H1 (cell line): ENCODE measurements at regions not wholly inside any gene's neighbourhood (a gene's known extent, or its start where the extent isn't known, plus 50 kb on each side); places are given as distances from the start of the nearest gene placed in this dataset.

Experiments
- CTCF ChIA-PET: fragments of 300-600 bp; sonication (Branson Sonifier 250); formaldehyde crosslinking; loops from one replicate; lab custom pipeline; 2021; ENCODE audit not compliant: partially characterized antibody; lab: Charles Lee
- POLR2A ChIA-PET: fragments of 300-600 bp; sonication (Branson Sonifier 250); formaldehyde crosslinking; loops from one replicate; lab custom pipeline; 2021; ENCODE audit warnings: inconsistent platforms; ENCODE audit not compliant: partially characterized antibody; lab: Charles Lee
- DNase-seq, 2 experiments: peaks; one replicate each; pipeline versions ENCODE4 v3.0.0 to v3.0.0-alpha.2; 2010 to 2022; ENCODE audit warnings: low spot score in 2 of 2, low read depth in 1 of 2, mixed read lengths in 1 of 2
- FAIRE-seq: peaks from 2 replicates; lab custom pipeline; 2011; peaks lifted over from hg19 to GRCh38; lab: Jason Lieb, UNC
- H2AFZ ChIP-seq: 2 replicates; pipeline ENCODE4 v1.8.1; 2012; ENCODE audit warnings: low read length, inconsistent platforms
- H2AK5ac ChIP-seq: 2 replicates; pipeline ENCODE4 v1.6.1; 2013; ENCODE audit warnings: low read depth, low read length
- H2BK120ac ChIP-seq: replicated peaks from 2 replicates; pipeline ENCODE3; 2013; ENCODE audit warnings: low read depth, low read length, inconsistent platforms
- H2BK12ac ChIP-seq: 2 replicates; pipeline ENCODE4 v1.6.1; 2013; ENCODE audit warnings: low read depth, low read length
- H2BK15ac ChIP-seq: 2 replicates; pipeline ENCODE4 v1.6.1; 2013; ENCODE audit warnings: low read length
- H2BK20ac ChIP-seq: 2 replicates; pipeline ENCODE4 v1.6.1; 2013; ENCODE audit warnings: low read length
- H2BK5ac ChIP-seq: 2 replicates; pipeline ENCODE4 v1.6.1; 2013; ENCODE audit warnings: low read depth, low read length
- H3K14ac ChIP-seq: 2 replicates; pipeline ENCODE4 v1.6.1; 2013; ENCODE audit warnings: inconsistent platforms; ENCODE audit not compliant: insufficient read length
- H3K18ac ChIP-seq: 2 replicates; pipeline ENCODE4 v1.6.1; 2013; ENCODE audit warnings: low read length; ENCODE audit errors: extremely low read depth
- H3K23ac ChIP-seq: 2 replicates; pipeline ENCODE4 v1.6.1; 2013; ENCODE audit warnings: inconsistent platforms; ENCODE audit not compliant: insufficient read length
- H3K23me2 ChIP-seq: 2 replicates; pipeline ENCODE4 v1.6.1; 2013; ENCODE audit warnings: low read depth, low read length
- H3K27ac ChIP-seq: 2 replicates; pipeline ENCODE4 v1.6.1; 2011; ENCODE audit warnings: low read depth, low read length, inconsistent platforms
- H3K27me3 ChIP-seq, 4 experiments: replicated peaks in 1 of 4; 1 replicate in 1 of 4; 2 replicates in 3 of 4; pipeline versions ENCODE4 v1.6.1 to v1.8.1; 2011 to 2013; ENCODE audit warnings: low read length in 3 of 4, mild to moderate bottlenecking in 3 of 4, inconsistent platforms in 2 of 4, mixed read lengths in 2 of 4, moderate library complexity in 1 of 4; ENCODE audit not compliant: control insufficient read depth in 3 of 4, insufficient read depth in 3 of 4; ENCODE audit errors: extremely low read depth in 1 of 4
- H3K36me3 ChIP-seq, 4 experiments: 2 replicates each; pipeline versions ENCODE4 v1.6.1 to v1.8.1; 2011 to 2013; ENCODE audit warnings: mild to moderate bottlenecking in 4 of 4, low read length in 3 of 4, moderate library complexity in 2 of 4, control low read depth in 1 of 4, inconsistent platforms in 1 of 4; ENCODE audit not compliant: insufficient read depth in 4 of 4, control insufficient read depth in 2 of 4
- H3K4ac ChIP-seq: replicated peaks from 2 replicates; pipeline ENCODE3; 2013; ENCODE audit warnings: low read length, low read depth, mixed read lengths, inconsistent platforms; ENCODE audit not compliant: insufficient read length
- H3K4me1 ChIP-seq, 4 experiments: replicated peaks in 1 of 4; 1 replicate in 1 of 4; 2 replicates in 3 of 4; pipeline versions ENCODE4 v1.6.1 to v1.8.1; 2011 to 2013; ENCODE audit warnings: low read length in 3 of 4, inconsistent platforms in 2 of 4, mixed read lengths in 1 of 4; ENCODE audit not compliant: insufficient read depth in 4 of 4, control insufficient read depth in 3 of 4
- H3K4me2 ChIP-seq, 2 experiments: 2 replicates each; pipeline versions ENCODE4 v1.6.1 to v1.8.1; 2011 to 2013; ENCODE audit warnings: low read depth in 2 of 2, low read length in 2 of 2, control low read depth in 1 of 2, inconsistent platforms in 1 of 2, mild to moderate bottlenecking in 1 of 2; ENCODE audit not compliant: insufficient read depth in 1 of 2
- H3K4me3 ChIP-seq, 4 experiments: fragments of 200-600, 300-600 bp in 1 of 4; sonication (generic), shearing (Covaris generic), sonication (Bioruptor Twin) in 1 of 4; 2 replicates each; pipeline versions ENCODE4 v1.5.1 to v1.8.1; 2011 to 2016; ENCODE audit warnings: low read length in 4 of 4, low read depth in 3 of 4, control low read depth in 2 of 4, inconsistent platforms in 2 of 4, mild to moderate bottlenecking in 2 of 4, mixed read lengths in 1 of 4, moderate library complexity in 1 of 4; ENCODE audit not compliant: insufficient read depth in 2 of 4; ENCODE audit errors: extremely low read depth in 1 of 4
- H3K56ac ChIP-seq: replicated peaks from 2 replicates; pipeline ENCODE3; 2013; ENCODE audit warnings: low read depth, mild to moderate bottlenecking, mixed read lengths, low read length, inconsistent platforms; ENCODE audit not compliant: insufficient read length
- H3K79me1 ChIP-seq: 2 replicates; pipeline ENCODE4 v1.6.1; 2013; ENCODE audit warnings: low read depth, low read length, control low read depth
- H3K79me2 ChIP-seq, 2 experiments: 2 replicates each; pipeline versions ENCODE4 v1.6.1 to v1.8.1; 2012 to 2013; ENCODE audit warnings: low read length in 2 of 2, mild to moderate bottlenecking in 2 of 2, inconsistent platforms in 1 of 2; ENCODE audit not compliant: insufficient read depth in 2 of 2, control insufficient read depth in 1 of 2
- H3K9ac ChIP-seq, 4 experiments: replicated peaks in 1 of 4; 1 replicate in 1 of 4; 2 replicates in 3 of 4; pipeline versions ENCODE4 v1.6.1 to v1.8.1; 2011 to 2013; ENCODE audit warnings: low read depth in 3 of 4, low read length in 3 of 4, control low read depth in 2 of 4, mild to moderate bottlenecking in 2 of 4, moderate library complexity in 2 of 4, inconsistent platforms in 1 of 4; ENCODE audit errors: extremely low read depth in 1 of 4
- H3K9me3 ChIP-seq, 2 experiments: 2 replicates each; pipeline versions ENCODE4 v1.6.1 to v1.8.1; 2012 to 2013; ENCODE audit warnings: mild to moderate bottlenecking in 2 of 2, moderate library complexity in 2 of 2, control low read depth in 1 of 2, inconsistent platforms in 1 of 2, low read depth in 1 of 2, low read length in 1 of 2, mixed read lengths in 1 of 2; ENCODE audit not compliant: insufficient read depth in 2 of 2
- H4K20me1 ChIP-seq, 2 experiments: replicated peaks in 1 of 2; 2 replicates each; pipeline versions ENCODE3 to v1.8.1; 2011 to 2013; ENCODE audit warnings: inconsistent platforms in 2 of 2, low read length in 2 of 2, mild to moderate bottlenecking in 1 of 2; ENCODE audit not compliant: insufficient read depth in 2 of 2, control insufficient read depth in 1 of 2
- H4K5ac ChIP-seq: 2 replicates; pipeline ENCODE4 v1.6.1; 2013; ENCODE audit warnings: low read length, low read depth, mixed read lengths, inconsistent platforms; ENCODE audit not compliant: insufficient read length
- H4K8ac ChIP-seq: 2 replicates; pipeline ENCODE4 v1.8.0; 2013; ENCODE audit warnings: mild to moderate bottlenecking, moderate library complexity, low read length, inconsistent platforms; ENCODE audit not compliant: insufficient read depth; ENCODE audit errors: extremely low read depth
- H4K91ac ChIP-seq: replicated peaks from 2 replicates; pipeline ENCODE3; 2013; ENCODE audit warnings: low read length, mixed read lengths, inconsistent platforms; ENCODE audit not compliant: insufficient read length
- CBX5 ChIP-seq: fragments of 300-800, 300-1000 bp; sonication (generic); IDR thresholded peaks from 2 replicates; pipeline ENCODE4 v1.7.1; 2016; ENCODE audit warnings: antibody characterized with exemption, low read length, low read depth
- CHD2 ChIP-seq: IDR thresholded peaks from 2 replicates; pipeline ENCODE4 v1.6.1; 2012; ENCODE audit warnings: low read length, improper control_type of control experiment
- CREB1 ChIP-seq: IDR thresholded peaks from 2 replicates; pipeline ENCODE4 v1.6.1; 2012; ENCODE audit warnings: inconsistent platforms
- EGR1 ChIP-seq: IDR thresholded peaks from 2 replicates; pipeline ENCODE4 v1.6.1; 2011; ENCODE audit warnings: low read depth, low read length, borderline replicate concordance
- EP300 ChIP-seq, 2 experiments: IDR thresholded peaks; 1 replicate in 1 of 2; 2 replicates in 1 of 2; pipeline ENCODE4 v1.6.1; 2011 to 2012; ENCODE audit warnings: low read depth in 2 of 2, low read length in 2 of 2, mild to moderate bottlenecking in 2 of 2, borderline replicate concordance in 1 of 2, inconsistent platforms in 1 of 2, moderate library complexity in 1 of 2
- SIRT6 ChIP-seq: IDR thresholded peaks from one replicate; pipeline ENCODE4 v1.7.1; 2012; ENCODE audit warnings: low read length, inconsistent platforms
- SP1 ChIP-seq: IDR thresholded peaks from 2 replicates; pipeline ENCODE4 v1.6.1; 2011; ENCODE audit warnings: low read depth, low read length
- TAF1 ChIP-seq: IDR thresholded peaks from 2 replicates; pipeline ENCODE4 v1.6.1; 2011; ENCODE audit warnings: mild to moderate bottlenecking, low read depth, low read length
- WGBS, 2 experiments: shearing (Covaris generic) in 1 of 2; methylation state at CpG; one replicate each; pipeline versions ENCODE4 v1.1.6 to v1.1.7; 2013 to 2015; ENCODE audit warnings: low lambda C conversion rate in 2 of 2, mixed read lengths in 2 of 2, inconsistent platforms in 1 of 2, low coverage in 1 of 2, missing lambda C conversion rate in 1 of 2; ENCODE audit not compliant: insufficient replicate concordance in 2 of 2, insufficient coverage in 1 of 2, insufficient read length in 1 of 2; ENCODE audit errors: extremely low coverage in 1 of 2, missing lambda C conversion rate in 1 of 2; 5-methylcytosine and 5-hydroxymethylcytosine counted together

DNA sequence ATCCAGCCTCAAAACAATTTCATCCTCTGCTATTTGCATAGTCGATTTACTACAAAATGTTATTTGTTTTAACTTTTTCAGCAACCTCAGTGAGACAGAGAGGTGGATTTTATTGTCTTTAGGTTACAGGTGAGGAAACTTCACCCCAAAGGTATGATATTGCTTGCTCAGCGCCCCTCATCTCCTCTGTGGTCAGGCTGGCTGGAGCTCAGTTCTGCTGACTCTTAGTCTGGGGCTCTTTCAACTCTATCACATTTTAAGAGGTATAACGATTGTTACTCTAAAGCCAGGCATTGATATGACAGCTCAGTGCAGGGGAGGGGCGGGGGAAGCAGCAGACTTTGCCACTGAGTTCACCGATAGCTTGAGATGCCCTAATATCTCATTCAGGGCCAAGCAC, 103.0 kb upstream of the DPH6 start (continued):
- TF ChIP-seq EGR1: no peak

GRCh38 chr15:35649575-35649974, 103.6 kb upstream of the DPH6 start:
- DNase-seq (no peak), FAIRE-seq (no peak)
- no peaks in the 10 kb centered on the region; a peak in 1 of 4 replicates for H3K9me3 ChIP-seq
- H2BK12ac ChIP-seq: no peak overlapping the region
- no peak overlapping the region for H4K91ac ChIP-seq
- no peak overlapping the region for H2BK20ac ChIP-seq
- no peak overlapping the region for H3K9ac ChIP-seq
- no peak overlapping the region for H2BK120ac ChIP-seq
- POLR2A ChIA-PET: no interaction called here
- no peak overlapping the region for H3K56ac ChIP-seq
- H3K14ac ChIP-seq: no peak overlapping the region
- H3K27me3 ChIP-seq: no peaks in the 10 kb centered on the region
- H3K79me1 ChIP-seq: no peaks in the 10 kb centered on the region
- no peak overlapping the region for H2BK15ac ChIP-seq
- no peak overlapping the region for H3K4me3 ChIP-seq
- no peak overlapping the region for H4K5ac ChIP-seq
- no peak overlapping the region for H3K4ac ChIP-seq
- 89% methylated on average over 4 of the region's 4 CpGs; no CpG with 5 or more reads in 1 of the 2 experiments for WGBS, 2 experiments
- H3K4me1 ChIP-seq: 0 out of 7 replicates have a peak, but pooled peaks cover 0 to 2% (median 0%) of the 10 kb centered on the region in 4 experiments
- H3K36me3 ChIP-seq: no peaks in the 10 kb centered on the region
- no peak overlapping the region for H4K8ac ChIP-seq
- no peak overlapping the region for H3K27ac ChIP-seq
- H3K18ac ChIP-seq: no peak overlapping the region
- H2AK5ac ChIP-seq: no peak overlapping the region
- TF ChIP-seq CREB1: no peak
- TF ChIP-seq CBX5: no peak
- no peak for TF ChIP-seq CHD2
- TF ChIP-seq SP1: no peak
- no peak for TF ChIP-seq SIRT6
- no peak for TF ChIP-seq TAF1
- TF ChIP-seq EP300 (IDR thresholded peaks at IDR 0.05; ENCODE audit: borderline replicate concordance in 1 of 2, low read depth in 2 of 2, low read length in 2 of 2): no peak
- TF ChIP-seq, all 59 proteins: peak for 0
- CTCF ChIA-PET: no interaction called here
- Histone ChIP-seq H3K79me2 (no peaks in the 10 kb centered on the region), H3K23me2 (peaks cover 2% of the 10 kb centered on the region; the same call in 1 of the 2 replicates), H2BK5ac (no peak overlapping the region), H2AFZ (no peak overlapping the region), H3K23ac (no peak overlapping the region), H3K4me2 (no peak overlapping the region), H4K20me1 (no peaks in the 10 kb centered on the region)
